Muscle layer of colon (tissue), 2 donors: ENCODE measurements at regions not wholly inside any gene's neighbourhood (a gene's known extent, or its start where the extent isn't known, plus 50 kb on each side); places are given as distances from the start of the nearest gene placed in this dataset.

ENCODE experiments used
- H3K27ac ChIP-seq: one replicate; pipeline ENCODE4 v1.7.0; 2013; ENCODE audit warnings: low read depth, mild to moderate bottlenecking, low read length, moderate library complexity
- H3K27me3 ChIP-seq, 2 donors: one replicate each; pipeline ENCODE4 v1.7.0; 2013; ENCODE audit warnings: low read length in 2 of 2, mild to moderate bottlenecking in 2 of 2; ENCODE audit not compliant: insufficient read depth in 2 of 2, control insufficient read depth in 1 of 2
- H3K36me3 ChIP-seq: one replicate; pipeline ENCODE4 v1.7.0; 2013; ENCODE audit warnings: mild to moderate bottlenecking, low read length; ENCODE audit not compliant: insufficient read depth
- H3K4me1 ChIP-seq: one replicate; pipeline ENCODE4 v1.7.0; 2013; ENCODE audit warnings: mild to moderate bottlenecking, low read length; ENCODE audit not compliant: insufficient read depth
- H3K4me3 ChIP-seq, 2 donors: one replicate each; pipeline ENCODE4 v1.7.0; 2013; ENCODE audit warnings: low read length in 2 of 2, low read depth in 1 of 2, mild to moderate bottlenecking in 1 of 2, moderate library complexity in 1 of 2
- H3K9ac ChIP-seq: one replicate; pipeline ENCODE4 v1.7.0; 2013; ENCODE audit warnings: low read length
- H3K9me3 ChIP-seq: one replicate; pipeline ENCODE4 v1.7.0; 2013; ENCODE audit warnings: mild to moderate bottlenecking, low read length
- donor health status: abdominal sarcoma.
- donor health status: Adenocarcinoma of cecum.

GRCh38 chr6:4012826-4013225, 66.1 kb downstream of the FAM217A start:
- Histone ChIP-seq H3K27me3 (no peaks in the 10 kb centered on the region), H3K27ac (no peak overlapping the region), H3K4me3 (no peak overlapping the region), H3K4me1 (peaks cover 12% of the 10 kb centered on the region), H3K9ac (no peak overlapping the region), H3K9me3 (no peaks in the 10 kb centered on the region), H3K36me3 (peaks cover 9% of the 10 kb centered on the region)

GRCh38 chr6:4017058-4017739, 61.7 kb downstream of the FAM217A start:
- Histone ChIP-seq H3K36me3 (peaks cover 9% of the 10 kb centered on the region), H3K27ac (peak overlapping the region; percentile 91), H3K4me3 (peak overlapping the region; percentile 76 to 87), H3K4me1 (peaks cover 24% of the 10 kb centered on the region), H3K9ac (peak overlapping the region; percentile 79), H3K9me3 (no peaks in the 10 kb centered on the region), H3K27me3 (no peaks in the 10 kb centered on the region)

DNA sequence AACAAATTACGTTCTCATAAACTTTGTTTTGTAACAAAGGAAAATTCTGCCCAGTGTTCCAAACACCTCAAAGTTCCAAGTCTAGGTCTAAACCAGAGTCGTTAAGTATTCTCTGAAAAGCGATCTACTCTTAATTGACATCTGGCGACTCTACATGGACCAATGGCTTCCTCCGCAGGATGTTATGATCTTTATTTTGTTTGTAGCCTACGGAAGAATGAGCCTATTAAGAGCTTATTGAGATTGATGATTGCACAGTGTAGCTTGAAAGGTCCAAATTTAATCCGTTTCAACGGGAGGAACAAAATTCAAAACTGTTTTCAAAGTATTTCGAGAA, 61.1 kb downstream of the FAM217A start:
- peaks cover 4% of the 10 kb centered on the region for H3K36me3 ChIP-seq
- H3K27me3 ChIP-seq = no peaks in the 10 kb centered on the region
- peak overlapping the region; percentile 79 for H3K9ac ChIP-seq
- H3K9me3 ChIP-seq = no peaks in the 10 kb centered on the region
- peak overlapping the region; percentile 76 to 87 for H3K4me3 ChIP-seq
- peaks cover 30% of the 10 kb centered on the region for H3K4me1 ChIP-seq
- peak overlapping the region; percentile 91 for H3K27ac ChIP-seq

DNA sequence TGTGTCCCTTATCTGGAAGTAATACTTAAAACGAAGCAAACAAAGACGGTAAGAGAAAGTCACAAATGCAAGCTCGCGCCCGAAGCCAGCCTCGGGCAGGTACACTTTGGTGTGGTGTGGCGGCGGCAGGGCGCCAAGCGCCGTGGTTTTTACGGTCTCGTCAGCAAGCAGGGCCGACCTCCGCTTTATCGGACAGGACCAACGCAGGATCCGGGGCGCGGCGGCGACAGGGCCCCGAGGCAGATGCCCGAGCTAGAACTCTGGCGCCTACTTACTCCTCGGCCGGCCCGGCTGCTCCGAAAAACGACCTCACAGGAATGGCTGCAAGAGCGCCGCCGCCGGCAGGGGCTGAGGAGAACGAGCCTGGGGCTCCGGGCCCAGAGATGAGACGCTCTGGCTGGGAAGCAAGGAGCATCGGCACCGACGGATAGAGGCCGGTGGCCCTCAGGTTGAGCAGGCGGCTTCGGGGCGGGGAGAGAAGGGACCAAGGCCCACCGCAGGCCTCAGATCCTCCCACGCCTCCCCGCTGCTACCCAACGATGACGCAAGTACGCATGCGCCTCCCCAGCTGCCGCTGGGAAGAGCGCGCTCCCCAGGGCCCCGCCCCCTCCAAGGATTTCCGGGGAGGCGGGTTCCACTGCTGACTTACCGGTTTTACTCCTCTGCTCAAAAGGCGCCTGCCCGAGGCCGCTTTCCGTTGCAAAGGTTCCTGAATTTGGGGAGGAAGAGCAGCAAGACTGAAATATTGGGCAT, 60.6 kb downstream of the FAM217A start:
- peaks cover 36% of the 10 kb centered on the region for H3K4me1 ChIP-seq
- H3K27me3 ChIP-seq = no peaks in the 10 kb centered on the region
- H3K9me3 ChIP-seq = no peaks in the 10 kb centered on the region
- H3K4me3 ChIP-seq = peak overlapping the region; percentile 76 to 87
- H3K9ac ChIP-seq = peak overlapping the region; percentile 79
- H3K36me3 ChIP-seq = peaks cover 4% of the 10 kb centered on the region
- peak overlapping the region; percentile 91 for H3K27ac ChIP-seq
